Left lung (tissue), 4 donors: ENCODE measurements at regions not wholly inside any gene's neighbourhood (a gene's known extent, or its start where the extent isn't known, plus 50 kb on each side); places are given as distances from the start of the nearest gene placed in this dataset.

Experiments
- ATAC-seq: fragments of 200-7000 bp; cut with Tn5 transposase; one replicate; pipeline ENCODE4 v1.9.1; 2020; ENCODE audit warnings: moderate library complexity
- DNase-seq, 4 donors: peaks; one replicate each; pipeline ENCODE4 v3.0.0-alpha.2; 2013 to 2020
- H3K27ac ChIP-seq, 2 donors: fragments of 200-600 bp; sonication (generic) in 1 of 2; one replicate each; pipeline versions ENCODE4 v1.5.0 to v1.8.0; 2020 to 2021
- H3K27me3 ChIP-seq, 2 donors: fragments of 200-600 bp; sonication (generic) in 1 of 2; one replicate each; pipeline versions ENCODE4 v1.5.0 to v1.8.0; 2020 to 2021
- H3K36me3 ChIP-seq, 2 donors: fragments of 200-600 bp; sonication (generic) in 1 of 2; one replicate each; pipeline versions ENCODE4 v1.5.0 to v1.8.0; 2020 to 2021
- H3K4me1 ChIP-seq, 2 donors: fragments of 200-600 bp; one replicate each; pipeline ENCODE4 v1.8.0; 2021
- H3K4me3 ChIP-seq, 2 donors: fragments of 200-600 bp; sonication (generic) in 1 of 2; one replicate each; pipeline versions ENCODE4 v1.5.0 to v1.8.0; 2020 to 2021; ENCODE audit warnings: mild to moderate bottlenecking in 1 of 2
- H3K9me3 ChIP-seq, 2 donors: fragments of 200-600 bp; sonication (generic) in 1 of 2; one replicate each; pipeline versions ENCODE4 v1.5.0 to v1.8.0; 2020 to 2021
- CTCF ChIP-seq, 2 donors: fragments of 200-600 bp; sonication (generic) in 1 of 2; IDR thresholded peaks; one replicate each; pipeline versions ENCODE4 v1.5.0 to v1.8.0; 2021; ENCODE audit warnings: antibody characterized with exemption in 2 of 2
- intact Hi-C, 2 donors: fragments of 100-400 bp; cut with DNase I; formaldehyde crosslinking; loops; one replicate each; pipeline versions ENCODE4 v1.11.2 to v1.14.2; 2022
- donor health status: DM: no; HTN: yes; CAD: no.
- donor health status: DM: no; HTN: no; CAD: no.

DNA sequence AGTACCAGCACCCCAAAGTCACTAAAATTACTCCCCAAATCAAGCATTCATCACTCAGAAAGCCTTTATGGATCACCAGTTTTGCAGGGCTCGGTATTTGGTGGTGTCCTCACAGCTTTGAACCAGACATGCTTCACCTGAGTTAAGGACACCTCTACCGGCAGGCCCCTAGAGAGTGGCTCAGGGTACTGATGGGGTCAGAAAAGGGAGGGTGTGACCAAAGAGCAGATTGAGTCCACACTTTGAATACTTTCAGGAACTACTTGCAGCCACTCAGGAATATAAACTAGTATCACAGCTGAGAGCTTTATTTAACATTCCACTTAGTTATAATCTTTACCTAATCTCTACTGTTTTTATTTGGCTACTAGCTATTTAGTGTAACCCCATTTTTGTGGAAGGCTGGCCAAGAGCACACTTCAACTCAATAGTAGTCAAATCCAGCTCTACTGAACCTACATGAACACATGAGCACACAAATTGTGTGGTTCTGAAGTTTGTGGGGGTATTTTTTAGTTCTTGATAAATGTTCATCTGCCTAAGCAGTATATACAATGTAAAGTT is 109.6 kb upstream of the SPRY1 start:
- H3K4me3 ChIP-seq = no peak overlapping the region
- peak; percentile 86 for ATAC-seq
- H3K36me3 ChIP-seq = no peaks in the 10 kb centered on the region
- peaks cover 0 to 20% of the 10 kb centered on the region in 2 donors for H3K9me3 ChIP-seq
- no peak for DNase-seq
- no peak for TF ChIP-seq CTCF (IDR thresholded peaks at IDR 0.05)
- intact Hi-C loops = no loop called here
- H3K4me1 ChIP-seq = peaks cover 0 to 4% of the 10 kb centered on the region in 2 donors
- H3K27me3 ChIP-seq = no peaks in the 10 kb centered on the region
- H3K27ac ChIP-seq = no peak overlapping the region

GRCh38 chr4:123288309-123289025 is 108.1 kb upstream of the SPRY1 start:
- no peak for TF ChIP-seq CTCF (IDR thresholded peaks at IDR 0.05)
- Histone ChIP-seq H3K27ac (no peak overlapping the region), H3K9me3 (peaks cover 0 to 27% of the 10 kb centered on the region in 2 donors), H3K4me1 (peaks cover 0 to 4% of the 10 kb centered on the region in 2 donors), H3K4me3 (no peak overlapping the region), H3K36me3 (no peaks in the 10 kb centered on the region), H3K27me3 (no peaks in the 10 kb centered on the region)
- no peak for ATAC-seq
- no peak for DNase-seq
- intact Hi-C loops = no loop called here

DNA sequence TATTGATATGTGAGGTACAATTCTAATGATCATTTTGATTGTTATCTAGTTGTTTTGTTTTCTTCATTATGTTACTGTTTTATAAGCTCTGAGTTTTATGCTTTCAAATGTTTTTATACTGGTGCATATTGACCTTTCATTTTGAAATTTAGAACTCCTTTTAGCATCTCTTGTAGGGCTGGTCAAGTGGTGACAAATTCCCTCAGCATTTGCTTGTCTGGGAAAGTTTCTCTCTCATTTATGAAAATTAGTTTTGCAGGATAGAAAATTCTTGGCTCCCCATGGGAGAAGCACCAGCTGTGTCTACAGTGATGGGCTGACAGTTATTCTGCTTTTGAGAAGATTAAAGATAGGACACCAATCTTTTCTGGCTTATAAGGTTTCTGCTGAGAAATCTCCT is 105.3 kb upstream of the SPRY1 start:
- H3K9me3 ChIP-seq = peaks cover 0 to 27% of the 10 kb centered on the region in 2 donors
- H3K4me1 ChIP-seq = no peaks in the 10 kb centered on the region
- TF ChIP-seq CTCF (IDR thresholded peaks at IDR 0.05) = no peak
- no peak overlapping the region for H3K4me3 ChIP-seq
- H3K36me3 ChIP-seq = no peaks in the 10 kb centered on the region
- DNase-seq (no peak), ATAC-seq (no peak)
- intact Hi-C loops = no loop called here
- no peaks in the 10 kb centered on the region for H3K27me3 ChIP-seq
- H3K27ac ChIP-seq = no peak overlapping the region

- no peak for DNase-seq
- Histone ChIP-seq H3K9me3 (no peaks in the 10 kb centered on the region), H3K4me3 (no peak overlapping the region), H3K36me3 (no peaks in the 10 kb centered on the region), H3K27me3 (no peaks in the 10 kb centered on the region), H3K27ac (no peak overlapping the region), H3K4me1 (no peaks in the 10 kb centered on the region)
- no peak for TF ChIP-seq CTCF (IDR thresholded peaks at IDR 0.05)
- intact Hi-C loops = no loop called here
- ATAC-seq = no peak
Observed at GRCh38 chr4:123297836-123298235, 98.8 kb upstream of the SPRY1 start.

DNA sequence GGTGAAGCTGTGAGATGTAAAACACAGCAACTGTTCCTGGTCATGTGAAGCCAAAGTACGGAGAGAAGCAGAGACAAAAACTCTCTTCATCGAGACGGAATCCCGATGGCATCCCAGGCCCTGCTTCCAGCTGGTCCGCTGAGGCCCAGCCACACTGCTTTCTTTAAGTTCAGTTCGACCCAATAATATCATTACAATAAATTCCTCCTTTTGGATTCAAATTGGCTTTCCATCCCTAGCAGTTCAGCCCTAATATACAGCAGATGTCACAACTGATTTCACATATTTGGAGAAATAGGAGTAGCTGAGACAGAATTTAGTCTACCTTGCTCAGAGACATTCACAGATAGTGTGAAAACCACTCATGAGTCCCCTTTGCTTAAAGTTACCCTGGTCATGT is 98.3 kb upstream of the SPRY1 start:
- intact Hi-C loops = no loop called here
- H3K9me3 ChIP-seq = no peaks in the 10 kb centered on the region
- H3K27ac ChIP-seq = no peak overlapping the region
- no peaks in the 10 kb centered on the region for H3K4me1 ChIP-seq
- no peak overlapping the region for H3K4me3 ChIP-seq
- ATAC-seq = no peak
- TF ChIP-seq CTCF (IDR thresholded peaks at IDR 0.05) = no peak
- DNase-seq = no peak
- H3K27me3 ChIP-seq = no peaks in the 10 kb centered on the region
- no peaks in the 10 kb centered on the region for H3K36me3 ChIP-seq
